Mesendoderm (in vitro differentiated cells): ENCODE measurements at regions not wholly inside any gene's neighbourhood (a gene's known extent, or its start where the extent isn't known, plus 50 kb on each side); places are given as distances from the start of the nearest gene placed in this dataset.
"Not testable (repeated sequence)": the region's sequence is repeated elsewhere in the genome, so short reads cannot be mapped to it uniquely, and the experiment has no call there.

Source experiments
- DNase-seq: peaks from one replicate; pipeline ENCODE4 v3.0.0; 2013
- H2AK5ac ChIP-seq: 2 replicates; pipeline ENCODE4 v1.6.1; 2013; ENCODE audit warnings: low read length, inconsistent platforms
- H2BK120ac ChIP-seq: 2 replicates; pipeline ENCODE4 v1.6.1; 2013; ENCODE audit warnings: low read depth, mild to moderate bottlenecking, low read length, moderate library complexity, mixed read lengths
- H2BK15ac ChIP-seq: replicated peaks from 2 replicates; pipeline ENCODE4 v1.6.1; 2013; ENCODE audit warnings: low read depth, mild to moderate bottlenecking, moderate library complexity
- H2BK5ac ChIP-seq: 2 replicates; pipeline ENCODE4 v1.6.1; 2013; ENCODE audit warnings: low read length, inconsistent platforms
- H3K18ac ChIP-seq: 2 replicates; pipeline ENCODE4 v1.6.1; 2013; ENCODE audit warnings: mild to moderate bottlenecking, low read length, mixed read lengths
- H3K23ac ChIP-seq: one replicate; pipeline ENCODE4 v1.6.1; 2013; ENCODE audit warnings: low read length
- H3K27ac ChIP-seq: 2 replicates; pipeline ENCODE4 v1.5.1; 2013; ENCODE audit warnings: low read depth, mild to moderate bottlenecking, inconsistent platforms, low read length, moderate library complexity
- H3K27me3 ChIP-seq: 2 replicates; pipeline ENCODE4 v1.6.1; 2013; ENCODE audit warnings: low read length, control low read depth, mild to moderate bottlenecking, inconsistent platforms; ENCODE audit not compliant: insufficient read depth, poor library complexity
- H3K36me3 ChIP-seq: 2 replicates; pipeline ENCODE4 v1.6.1; 2013; ENCODE audit warnings: low read length, inconsistent platforms; ENCODE audit not compliant: control insufficient read depth, insufficient read depth
- H3K4ac ChIP-seq: one replicate; pipeline ENCODE4 v1.6.1; 2013; ENCODE audit warnings: low read depth, mild to moderate bottlenecking, low read length, moderate library complexity
- H3K4me1 ChIP-seq: 2 replicates; pipeline ENCODE4 v1.6.1; 2013; ENCODE audit warnings: low read depth, low read length, inconsistent platforms; ENCODE audit not compliant: control insufficient read depth
- H3K4me2 ChIP-seq: 2 replicates; pipeline ENCODE4 v1.6.1; 2013; ENCODE audit warnings: low read length
- H3K4me3 ChIP-seq: 2 replicates; pipeline ENCODE4 v1.5.1; 2013; ENCODE audit warnings: mild to moderate bottlenecking, low read length
- H3K56ac ChIP-seq: one replicate; pipeline ENCODE4 v1.6.1; 2013; ENCODE audit warnings: low read length
- H3K79me1 ChIP-seq: 2 replicates; pipeline ENCODE4 v1.6.1; 2013; ENCODE audit warnings: low read length, inconsistent platforms
- H3K79me2 ChIP-seq: 2 replicates; pipeline ENCODE4 v1.6.1; 2013; ENCODE audit warnings: mild to moderate bottlenecking, low read length; ENCODE audit not compliant: control insufficient read depth, insufficient read depth
- H3K9ac ChIP-seq: 2 replicates; pipeline ENCODE4 v1.6.1; 2013; ENCODE audit warnings: low read length, inconsistent platforms
- H4K5ac ChIP-seq: one replicate; pipeline ENCODE4 v1.6.1; 2013; ENCODE audit warnings: low read length
- H4K8ac ChIP-seq: one replicate; pipeline ENCODE4 v1.6.1; 2013; ENCODE audit warnings: low read depth, mild to moderate bottlenecking, control low read depth, low read length, moderate library complexity
- WGBS: extraction: QIAGEN DNeasy Blood & Tissue Kit; methylation state at CpG from one replicate; pipeline ENCODE4 v1.1.7; 2013; ENCODE audit warnings: low lambda C conversion rate, missing lambda C conversion rate; ENCODE audit not compliant: insufficient coverage; ENCODE audit errors: extremely low coverage; 5-methylcytosine and 5-hydroxymethylcytosine counted together

DNA sequence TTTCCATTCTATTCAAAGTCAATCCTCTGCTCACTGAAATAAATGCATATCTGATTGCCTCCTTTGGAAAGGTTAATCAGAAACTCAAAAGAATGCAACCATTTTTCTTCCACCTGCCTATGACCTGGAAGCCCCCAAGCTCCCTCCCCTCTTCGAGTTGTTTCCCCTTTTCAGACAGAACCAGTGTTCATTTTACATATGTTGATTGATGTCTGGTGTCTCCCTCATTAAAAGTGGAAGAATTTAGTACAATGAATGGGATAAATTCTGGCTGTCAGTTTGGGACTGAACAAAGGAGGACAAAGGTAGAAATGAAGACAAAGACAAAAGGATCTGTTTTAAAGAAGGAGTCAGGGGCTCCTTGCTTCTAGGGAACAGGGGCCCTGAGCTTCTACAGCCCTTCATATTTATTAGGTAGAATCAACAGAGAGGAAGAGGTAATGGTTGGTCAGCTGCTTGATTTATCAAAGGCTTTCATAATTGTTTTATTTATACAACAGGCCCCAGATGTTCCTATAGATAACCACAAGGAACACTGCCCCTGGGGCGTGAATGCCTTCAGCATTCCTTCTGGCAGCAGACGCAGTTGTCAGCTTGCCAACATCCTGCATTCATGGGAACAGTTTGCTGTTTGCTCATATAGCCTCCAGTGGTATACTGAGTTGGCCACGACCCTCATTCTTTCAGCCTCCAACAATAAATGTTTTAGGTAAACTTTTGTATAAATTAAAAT is 949.8 kb upstream of the LRATD1 start:
- Histone ChIP-seq H3K36me3 (no peaks in the 10 kb centered on the region), H3K27me3 (no peaks in the 10 kb centered on the region), H3K18ac (no peak overlapping the region), H3K27ac (no peak overlapping the region), H3K4ac (no peak overlapping the region), H3K56ac (no peak overlapping the region), H3K4me3 (no peak overlapping the region), H3K79me1 (no peaks in the 10 kb centered on the region), H4K8ac (no peak overlapping the region), H2AK5ac (no peak overlapping the region), H2BK15ac (no peak overlapping the region), H3K9ac (no peak overlapping the region), H3K4me1 (no peaks in the 10 kb centered on the region), H3K79me2 (no peaks in the 10 kb centered on the region), H3K4me2 (no peak overlapping the region), H2BK5ac (no peak overlapping the region), H2BK120ac (no peak overlapping the region), H4K5ac (no peak overlapping the region), H3K23ac (no peak overlapping the region)
- DNase-seq, result peak; percentile 54
- WGBS, result no CpG with 5 or more reads among the region's 4 CpGs

DNA sequence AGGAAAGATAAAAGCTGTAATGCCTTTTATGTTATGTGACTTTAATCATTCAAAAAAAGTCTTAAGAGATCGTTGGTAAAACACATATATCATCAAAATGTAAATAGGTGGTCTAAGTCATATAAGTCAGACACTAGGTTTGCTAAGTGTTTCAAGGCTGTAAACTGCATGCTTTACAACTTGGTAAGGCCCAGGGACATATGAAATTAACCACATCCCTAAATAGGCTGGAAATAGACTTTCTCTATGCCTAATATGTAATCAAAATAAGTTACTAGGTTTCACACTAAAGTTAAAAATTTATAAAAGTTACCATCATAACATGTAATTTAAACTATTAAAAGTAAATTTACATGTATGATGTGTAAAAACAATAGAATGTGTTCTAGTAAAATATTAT is 946.3 kb upstream of the LRATD1 start:
- Histone ChIP-seq H3K79me2 (no peaks in the 10 kb centered on the region), H3K36me3 (no peaks in the 10 kb centered on the region), H3K27ac (no peak overlapping the region), H2BK15ac (no peak overlapping the region), H4K8ac (no peak overlapping the region), H3K27me3 (no peaks in the 10 kb centered on the region), H4K5ac (no peak overlapping the region), H3K4me1 (no peaks in the 10 kb centered on the region), H3K4me3 (no peak overlapping the region), H3K9ac (no peak overlapping the region), H3K4ac (no peak overlapping the region), H3K79me1 (no peaks in the 10 kb centered on the region), H2BK5ac (no peak overlapping the region), H3K23ac (no peak overlapping the region), H3K56ac (no peak overlapping the region), H3K18ac (no peak overlapping the region), H2AK5ac (no peak overlapping the region), H2BK120ac (no peak overlapping the region), H3K4me2 (no peak overlapping the region)
- no CpG with 5 or more reads among the region's 1 CpG for WGBS
- DNase-seq, result no peak

DNA sequence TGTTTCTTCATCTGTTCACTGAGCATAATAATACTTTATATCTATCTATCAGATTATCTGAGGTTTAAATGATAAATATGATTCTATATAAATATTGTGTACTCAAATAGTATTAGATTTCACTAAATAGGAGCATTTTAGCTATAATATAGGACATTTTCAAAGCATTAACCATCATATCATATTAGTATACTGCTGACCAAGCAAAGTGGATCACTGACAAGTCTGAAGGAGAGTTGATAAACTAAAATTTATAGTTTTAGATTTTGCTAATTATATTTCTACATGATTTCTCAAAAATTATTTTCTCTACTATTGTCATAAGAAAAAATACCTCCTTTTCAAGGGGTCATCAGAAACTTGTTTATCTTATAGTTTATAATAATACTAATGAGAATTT is 937.8 kb upstream of the LRATD1 start:
- Histone ChIP-seq H3K23ac (no peak overlapping the region), H3K4me3 (no peak overlapping the region), H3K27ac (no peak overlapping the region), H3K56ac (no peak overlapping the region), H3K4me1 (no peaks in the 10 kb centered on the region), H2AK5ac (no peak overlapping the region), H3K79me1 (no peaks in the 10 kb centered on the region), H3K79me2 (no peaks in the 10 kb centered on the region), H3K36me3 (no peaks in the 10 kb centered on the region), H2BK120ac (no peak overlapping the region), H2BK15ac (no peak overlapping the region), H3K4ac (no peak overlapping the region), H2BK5ac (no peak overlapping the region), H3K18ac (no peak overlapping the region), H3K4me2 (no peak overlapping the region), H4K8ac (no peak overlapping the region), H4K5ac (no peak overlapping the region), H3K27me3 (no peaks in the 10 kb centered on the region), H3K9ac (no peak overlapping the region)
- DNase-seq, result no peak

DNA sequence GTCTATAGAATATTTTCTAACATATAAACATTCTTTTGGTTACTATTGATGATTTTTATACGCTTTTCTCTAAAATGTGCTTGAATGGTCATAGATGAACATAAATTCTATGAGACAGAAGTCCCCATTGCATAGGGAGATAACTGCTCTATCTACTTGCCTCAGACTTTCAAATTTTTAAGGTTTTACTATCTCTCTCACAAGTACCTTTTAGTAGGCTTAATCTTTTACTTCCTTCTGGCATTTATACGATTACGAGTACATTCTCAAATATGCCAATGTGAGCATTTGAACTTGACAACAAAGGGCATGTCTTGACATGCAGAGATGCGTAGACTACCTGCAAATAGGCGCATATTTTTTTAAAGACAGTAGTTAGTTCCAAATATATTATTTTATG is 935.9 kb upstream of the LRATD1 start:
- H3K4me1 ChIP-seq, result no peaks in the 10 kb centered on the region
- H3K4me3 ChIP-seq, result no peak overlapping the region
- no peak overlapping the region for H3K56ac ChIP-seq
- H4K8ac ChIP-seq, result no peak overlapping the region
- H3K36me3 ChIP-seq, result no peaks in the 10 kb centered on the region
- no peak overlapping the region for H3K9ac ChIP-seq
- H3K18ac ChIP-seq, result no peak overlapping the region
- no peak overlapping the region for H2BK5ac ChIP-seq
- no peak for DNase-seq
- no peaks in the 10 kb centered on the region for H3K79me2 ChIP-seq
- WGBS, result no CpG with 5 or more reads among the region's 5 CpGs
- H2AK5ac ChIP-seq, result no peak overlapping the region
- H3K23ac ChIP-seq, result no peak overlapping the region
- H2BK15ac ChIP-seq, result no peak overlapping the region
- H3K27me3 ChIP-seq, result no peaks in the 10 kb centered on the region
- no peak overlapping the region for H2BK120ac ChIP-seq
- no peak overlapping the region for H3K4me2 ChIP-seq
- H3K27ac ChIP-seq, result no peak overlapping the region
- no peaks in the 10 kb centered on the region for H3K79me1 ChIP-seq
- no peak overlapping the region for H4K5ac ChIP-seq
- H3K4ac ChIP-seq, result no peak overlapping the region

DNA sequence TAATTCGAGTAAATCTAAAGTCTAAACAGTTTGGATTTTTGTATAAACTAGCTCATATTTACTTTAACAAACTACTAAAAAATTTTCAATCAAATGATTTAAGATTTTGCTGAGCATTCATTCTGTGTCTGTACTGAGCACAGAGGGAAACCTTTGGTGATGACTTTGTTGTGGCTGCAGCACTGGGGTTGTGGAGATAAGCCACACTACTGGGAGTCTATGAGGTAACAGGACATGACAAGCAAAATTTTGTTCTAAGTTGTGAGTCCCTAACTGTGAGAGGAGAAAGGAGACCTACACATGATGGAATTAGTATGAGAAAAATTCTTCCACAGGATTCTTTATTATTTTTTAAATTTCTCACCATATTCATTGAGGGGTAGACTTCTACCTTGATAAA is 933.7 kb upstream of the LRATD1 start:
- Histone ChIP-seq H4K8ac (no peak overlapping the region), H3K4me2 (no peak overlapping the region), H3K36me3 (no peaks in the 10 kb centered on the region), H3K4me1 (no peaks in the 10 kb centered on the region), H2AK5ac (no peak overlapping the region), H3K56ac (no peak overlapping the region), H3K23ac (no peak overlapping the region), H4K5ac (no peak overlapping the region), H3K27me3 (no peaks in the 10 kb centered on the region), H3K18ac (no peak overlapping the region), H3K79me1 (no peaks in the 10 kb centered on the region), H3K9ac (no peak overlapping the region), H2BK15ac (no peak overlapping the region), H2BK5ac (no peak overlapping the region), H3K79me2 (no peaks in the 10 kb centered on the region), H2BK120ac (no peak overlapping the region), H3K27ac (no peak overlapping the region), H3K4ac (no peak overlapping the region), H3K4me3 (no peak overlapping the region)
- no peak for DNase-seq
- WGBS, result no CpG with 5 or more reads among the region's 1 CpG

DNA sequence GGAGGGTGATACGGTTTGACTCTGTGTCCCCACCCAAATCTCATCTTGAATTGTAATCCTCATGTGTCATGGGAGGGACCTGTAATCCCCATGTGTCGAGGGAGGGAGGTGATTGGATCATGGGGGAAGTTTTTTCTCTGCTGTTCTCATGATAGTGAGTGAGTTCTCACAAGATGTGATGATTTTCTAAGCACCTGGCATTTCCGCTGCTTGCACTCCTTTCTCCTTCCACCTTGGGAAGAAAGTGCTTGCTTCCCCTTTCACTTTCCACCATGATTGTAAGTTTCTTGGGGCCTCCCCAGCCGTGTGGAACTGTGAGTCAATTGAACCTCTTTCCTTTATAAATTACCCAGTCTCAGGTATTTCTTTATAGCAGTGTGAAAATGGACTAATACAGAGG is 932.6 kb upstream of the LRATD1 start:
- H2BK5ac ChIP-seq, H3K27ac ChIP-seq, H2BK120ac ChIP-seq, H3K4ac ChIP-seq, H3K79me2 ChIP-seq, DNase-seq, H3K4me1 ChIP-seq, H2AK5ac ChIP-seq, H3K23ac ChIP-seq, H3K18ac ChIP-seq, H4K8ac ChIP-seq, H3K4me2 ChIP-seq, H3K79me1 ChIP-seq, H4K5ac ChIP-seq, H2BK15ac ChIP-seq, H3K9ac ChIP-seq, H3K27me3 ChIP-seq, H3K4me3 ChIP-seq, H3K56ac ChIP-seq, H3K36me3 ChIP-seq: not testable (repeated sequence)
- WGBS, result no CpG with 5 or more reads among the region's 4 CpGs
